ENCODE measurements at regions not wholly inside any gene's neighbourhood (a gene's known extent, or its start where the extent isn't known, plus 50 kb on each side); places are given as distances from the start of the nearest gene placed in this dataset.

DNA sequence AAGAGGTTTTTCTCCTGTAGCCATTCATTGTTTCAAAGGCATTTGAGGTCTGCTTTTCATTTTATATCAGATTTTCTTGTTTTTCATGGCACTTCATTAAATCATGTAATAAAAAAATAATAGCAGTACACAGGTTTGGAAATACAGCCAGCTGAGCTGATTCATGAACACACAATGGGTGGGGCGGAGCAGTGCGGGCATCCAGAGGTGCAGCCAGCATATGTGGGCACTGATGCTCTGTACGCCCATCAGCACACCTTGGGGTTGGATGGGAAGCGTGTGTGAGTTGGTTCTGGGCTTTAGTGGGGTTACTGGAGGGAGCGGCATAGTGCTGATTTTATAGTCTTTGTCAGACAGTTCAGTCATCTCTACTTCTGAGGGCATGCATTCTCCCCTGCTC, 54.2 kb upstream of the IRX4 start:
- no peak for DNase-seq (ENCODE audit: low read depth in 1 of 2, low spot score in 1 of 2)

DNA sequence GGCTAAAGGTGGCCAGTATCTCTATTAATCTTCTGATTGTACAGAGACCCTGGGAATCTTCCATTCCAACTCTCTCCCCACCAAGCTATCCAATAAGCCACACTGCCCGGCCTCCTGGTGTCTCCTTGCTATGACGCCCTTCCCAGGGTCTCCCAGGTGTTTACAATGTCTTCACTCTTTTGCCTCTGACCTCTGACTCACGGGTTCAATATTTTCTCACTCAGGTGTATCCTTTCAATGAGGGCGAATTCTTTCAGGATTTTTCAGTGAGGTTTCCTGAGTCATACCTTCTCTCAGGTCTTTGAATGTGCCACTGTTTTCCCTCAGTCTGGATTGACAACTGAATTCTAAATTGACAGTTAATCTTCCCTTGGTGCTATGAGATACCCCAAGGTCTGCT, 53.7 kb upstream of the IRX4 start:
- no peak for DNase-seq (ENCODE audit: low read depth in 1 of 2, low spot score in 1 of 2)

GRCh38 chr5:1934801-1935429, 52.2 kb upstream of the IRX4 start:
- no peak for DNase-seq (ENCODE audit: low read depth in 1 of 2, low spot score in 1 of 2)

- DNase-seq (ENCODE audit: low read depth in 1 of 2, low spot score in 1 of 2), result no peak
Measured at GRCh38 chr5:1934056-1934394, 51.3 kb upstream of the IRX4 start.

- DNase-seq (ENCODE audit: low read depth in 1 of 2, low spot score in 1 of 2), result no peak
Measured at GRCh38 chr5:1933364-1934055, 50.8 kb upstream of the IRX4 start.

Data from activated T-helper 1 cell treated with anti-CD3 and anti-CD28 coated beads, Interleukin-2, amount 50 U/mL, for 16 hours (primary cell).